GM12878 (cell line): ENCODE measurements at regions not wholly inside any gene's neighbourhood (a gene's known extent, or its start where the extent isn't known, plus 50 kb on each side); places are given as distances from the start of the nearest gene placed in this dataset.

Source experiments
- IKZF1 ChIP-seq: fragments of 450-650 bp; conservative IDR thresholded peaks from 2 replicates; pipeline ENCODE4 v1.6.1; 2017; ENCODE audit warnings: antibody characterized with exemption, mild to moderate bottlenecking
- NFXL1 ChIP-seq: fragments of 450-650 bp; IDR thresholded peaks from 2 replicates; pipeline ENCODE4 v1.6.1; 2017; ENCODE audit warnings: antibody characterized with exemption, mild to moderate bottlenecking, borderline replicate concordance
- ZBED1 ChIP-seq: IDR thresholded peaks from 2 replicates; pipeline ENCODE4 v1.6.1; 2016; ENCODE audit warnings: borderline replicate concordance
- TF ChIP-seq, protein P1 (sequence below): IDR thresholded peaks from 2 replicates; pipeline ENCODE4 v1.6.1; 2011; ENCODE audit warnings: mild to moderate bottlenecking, low read depth, low read length, moderate library complexity; ENCODE audit not compliant: insufficient replicate concordance
- TF ChIP-seq, protein P2 (sequence below): fragments of 450-650 bp; IDR thresholded peaks from 2 replicates; pipeline ENCODE4 v1.6.1; 2017; ENCODE audit warnings: borderline replicate concordance
- TF ChIP-seq, protein P3 (sequence below): fragments of 450-650 bp; formaldehyde crosslinking; IDR thresholded peaks from 2 replicates; pipeline ENCODE4 v1.4.0; 2020; ENCODE audit warnings: mild to moderate bottlenecking, moderate library complexity
- TF ChIP-seq, protein P4 (sequence below), 3 experiments: IDR thresholded peaks in 2 of 3; conservative IDR thresholded peaks in 1 of 3; 2 replicates each; pipeline ENCODE4 v1.5.1; 2011; ENCODE audit warnings: low read depth in 3 of 3, low read length in 3 of 3, mild to moderate bottlenecking in 3 of 3, control low read depth in 2 of 3, moderate library complexity in 2 of 3, inconsistent platforms in 1 of 3, mixed read lengths in 1 of 3; ENCODE audit not compliant: control insufficient read depth in 2 of 3, insufficient read depth in 1 of 3; ENCODE audit errors: extremely low read depth in 1 of 3

DNA sequence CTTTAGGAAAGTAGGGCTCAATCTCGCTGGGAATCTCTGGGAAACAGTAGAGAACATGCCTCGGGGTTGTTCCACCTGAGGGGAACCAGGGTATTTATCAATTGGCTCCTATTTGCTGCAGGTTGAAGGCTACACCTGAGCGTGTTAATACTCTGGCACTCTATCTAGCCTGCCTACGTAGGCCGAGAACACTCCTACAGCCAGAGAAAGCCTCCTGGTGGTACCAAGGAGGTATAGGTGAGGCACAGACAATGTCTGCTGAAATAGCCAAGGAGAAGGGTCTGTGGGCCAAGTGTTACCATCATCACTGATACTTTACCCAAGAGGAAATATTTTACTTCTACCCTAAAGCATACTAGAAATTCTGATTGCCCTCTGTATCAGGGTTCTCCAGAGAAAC, 341.0 kb upstream of the UBE2E2 start:
- no peak for TF ChIP-seq ZBED1
- TF ChIP-seq, protein P1, sequence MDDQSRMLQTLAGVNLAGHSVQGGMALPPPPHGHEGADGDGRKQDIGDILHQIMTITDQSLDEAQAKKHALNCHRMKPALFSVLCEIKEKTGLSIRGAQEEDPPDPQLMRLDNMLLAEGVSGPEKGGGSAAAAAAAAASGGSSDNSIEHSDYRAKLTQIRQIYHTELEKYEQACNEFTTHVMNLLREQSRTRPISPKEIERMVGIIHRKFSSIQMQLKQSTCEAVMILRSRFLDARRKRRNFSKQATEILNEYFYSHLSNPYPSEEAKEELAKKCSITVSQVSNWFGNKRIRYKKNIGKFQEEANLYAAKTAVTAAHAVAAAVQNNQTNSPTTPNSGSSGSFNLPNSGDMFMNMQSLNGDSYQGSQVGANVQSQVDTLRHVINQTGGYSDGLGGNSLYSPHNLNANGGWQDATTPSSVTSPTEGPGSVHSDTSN: no peak
- TF ChIP-seq, protein P2, sequence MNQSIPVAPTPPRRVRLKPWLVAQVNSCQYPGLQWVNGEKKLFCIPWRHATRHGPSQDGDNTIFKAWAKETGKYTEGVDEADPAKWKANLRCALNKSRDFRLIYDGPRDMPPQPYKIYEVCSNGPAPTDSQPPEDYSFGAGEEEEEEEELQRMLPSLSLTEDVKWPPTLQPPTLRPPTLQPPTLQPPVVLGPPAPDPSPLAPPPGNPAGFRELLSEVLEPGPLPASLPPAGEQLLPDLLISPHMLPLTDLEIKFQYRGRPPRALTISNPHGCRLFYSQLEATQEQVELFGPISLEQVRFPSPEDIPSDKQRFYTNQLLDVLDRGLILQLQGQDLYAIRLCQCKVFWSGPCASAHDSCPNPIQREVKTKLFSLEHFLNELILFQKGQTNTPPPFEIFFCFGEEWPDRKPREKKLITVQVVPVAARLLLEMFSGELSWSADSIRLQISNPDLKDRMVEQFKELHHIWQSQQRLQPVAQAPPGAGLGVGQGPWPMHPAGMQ: no peak
- TF ChIP-seq IKZF1: no peak
- TF ChIP-seq, protein P3, sequence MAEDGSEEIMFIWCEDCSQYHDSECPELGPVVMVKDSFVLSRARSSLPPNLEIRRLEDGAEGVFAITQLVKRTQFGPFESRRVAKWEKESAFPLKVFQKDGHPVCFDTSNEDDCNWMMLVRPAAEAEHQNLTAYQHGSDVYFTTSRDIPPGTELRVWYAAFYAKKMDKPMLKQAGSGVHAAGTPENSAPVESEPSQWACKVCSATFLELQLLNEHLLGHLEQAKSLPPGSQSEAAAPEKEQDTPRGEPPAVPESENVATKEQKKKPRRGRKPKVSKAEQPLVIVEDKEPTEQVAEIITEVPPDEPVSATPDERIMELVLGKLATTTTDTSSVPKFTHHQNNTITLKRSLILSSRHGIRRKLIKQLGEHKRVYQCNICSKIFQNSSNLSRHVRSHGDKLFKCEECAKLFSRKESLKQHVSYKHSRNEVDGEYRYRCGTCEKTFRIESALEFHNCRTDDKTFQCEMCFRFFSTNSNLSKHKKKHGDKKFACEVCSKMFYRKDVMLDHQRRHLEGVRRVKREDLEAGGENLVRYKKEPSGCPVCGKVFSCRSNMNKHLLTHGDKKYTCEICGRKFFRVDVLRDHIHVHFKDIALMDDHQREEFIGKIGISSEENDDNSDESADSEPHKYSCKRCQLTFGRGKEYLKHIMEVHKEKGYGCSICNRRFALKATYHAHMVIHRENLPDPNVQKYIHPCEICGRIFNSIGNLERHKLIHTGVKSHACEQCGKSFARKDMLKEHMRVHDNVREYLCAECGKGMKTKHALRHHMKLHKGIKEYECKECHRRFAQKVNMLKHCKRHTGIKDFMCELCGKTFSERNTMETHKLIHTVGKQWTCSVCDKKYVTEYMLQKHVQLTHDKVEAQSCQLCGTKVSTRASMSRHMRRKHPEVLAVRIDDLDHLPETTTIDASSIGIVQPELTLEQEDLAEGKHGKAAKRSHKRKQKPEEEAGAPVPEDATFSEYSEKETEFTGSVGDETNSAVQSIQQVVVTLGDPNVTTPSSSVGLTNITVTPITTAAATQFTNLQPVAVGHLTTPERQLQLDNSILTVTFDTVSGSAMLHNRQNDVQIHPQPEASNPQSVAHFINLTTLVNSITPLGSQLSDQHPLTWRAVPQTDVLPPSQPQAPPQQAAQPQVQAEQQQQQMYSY (CRISPR knock-in tag): no peak
- no peak for TF ChIP-seq NFXL1
- TF ChIP-seq, protein P4, sequence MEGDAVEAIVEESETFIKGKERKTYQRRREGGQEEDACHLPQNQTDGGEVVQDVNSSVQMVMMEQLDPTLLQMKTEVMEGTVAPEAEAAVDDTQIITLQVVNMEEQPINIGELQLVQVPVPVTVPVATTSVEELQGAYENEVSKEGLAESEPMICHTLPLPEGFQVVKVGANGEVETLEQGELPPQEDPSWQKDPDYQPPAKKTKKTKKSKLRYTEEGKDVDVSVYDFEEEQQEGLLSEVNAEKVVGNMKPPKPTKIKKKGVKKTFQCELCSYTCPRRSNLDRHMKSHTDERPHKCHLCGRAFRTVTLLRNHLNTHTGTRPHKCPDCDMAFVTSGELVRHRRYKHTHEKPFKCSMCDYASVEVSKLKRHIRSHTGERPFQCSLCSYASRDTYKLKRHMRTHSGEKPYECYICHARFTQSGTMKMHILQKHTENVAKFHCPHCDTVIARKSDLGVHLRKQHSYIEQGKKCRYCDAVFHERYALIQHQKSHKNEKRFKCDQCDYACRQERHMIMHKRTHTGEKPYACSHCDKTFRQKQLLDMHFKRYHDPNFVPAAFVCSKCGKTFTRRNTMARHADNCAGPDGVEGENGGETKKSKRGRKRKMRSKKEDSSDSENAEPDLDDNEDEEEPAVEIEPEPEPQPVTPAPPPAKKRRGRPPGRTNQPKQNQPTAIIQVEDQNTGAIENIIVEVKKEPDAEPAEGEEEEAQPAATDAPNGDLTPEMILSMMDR (IDR thresholded peaks at IDR 0.05 in 2 of 3, conservative IDR thresholded peaks at IDR 0.05 in 1 of 3; ENCODE audit: control insufficient read depth in 2 of 3, extremely low read depth in 1 of 3, insufficient read depth in 1 of 3, low read depth in 3 of 3, low read length in 3 of 3): 0 out of 6 replicates have a peak, but pooled peaks of 2 of the 3 experiments have one; percentile 4 to 18
